ENCODE measurements at regions not wholly inside any gene's neighbourhood (a gene's known extent, or its start where the extent isn't known, plus 50 kb on each side); places are given as distances from the start of the nearest gene placed in this dataset.
"Not testable (repeated sequence)": the region's sequence is repeated elsewhere in the genome, so short reads cannot be mapped to it uniquely, and the experiment has no call there.

DNA sequence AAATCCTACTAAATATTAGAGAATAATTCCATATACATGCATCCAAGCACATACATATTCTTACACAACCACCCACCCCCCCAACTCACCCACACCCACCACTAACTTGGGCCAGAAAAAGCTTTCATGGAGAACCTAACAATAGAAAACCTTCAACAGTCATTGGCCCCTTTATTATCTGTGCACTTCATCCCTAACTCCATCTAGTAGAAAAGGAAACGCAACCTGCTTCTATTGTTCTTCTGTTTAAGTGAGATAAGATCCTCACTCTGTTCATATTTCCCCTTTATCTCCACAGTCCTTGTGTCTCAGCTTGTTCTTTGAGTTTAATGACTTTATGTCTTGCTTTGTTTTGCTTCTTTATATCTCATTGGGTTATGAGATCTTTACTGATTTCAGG, 1740.2 kb upstream of the CELF4 start:
- no peak for DNase-seq (ENCODE audit: low spot score)

DNA sequence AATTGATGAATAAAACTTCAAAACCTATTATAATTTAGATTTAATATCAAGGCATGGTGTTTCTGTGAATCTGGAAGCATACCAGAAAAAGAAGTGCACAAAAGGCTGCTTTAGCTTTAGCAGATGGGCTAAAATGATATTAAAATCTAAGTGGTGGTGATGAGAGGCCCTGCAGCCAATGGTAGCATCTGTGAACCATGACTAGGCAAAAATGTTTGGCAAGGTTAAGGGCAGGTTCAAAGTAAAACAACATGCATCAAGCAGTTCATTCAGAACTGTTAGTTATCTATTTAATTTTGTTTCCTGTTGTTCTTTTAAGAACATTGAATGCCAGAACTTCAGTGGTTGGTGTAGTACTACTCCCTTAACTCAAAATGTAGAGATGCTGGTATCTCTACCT, 1736.9 kb upstream of the CELF4 start:
- DNase-seq (ENCODE audit: low spot score) = no peak

DNA sequence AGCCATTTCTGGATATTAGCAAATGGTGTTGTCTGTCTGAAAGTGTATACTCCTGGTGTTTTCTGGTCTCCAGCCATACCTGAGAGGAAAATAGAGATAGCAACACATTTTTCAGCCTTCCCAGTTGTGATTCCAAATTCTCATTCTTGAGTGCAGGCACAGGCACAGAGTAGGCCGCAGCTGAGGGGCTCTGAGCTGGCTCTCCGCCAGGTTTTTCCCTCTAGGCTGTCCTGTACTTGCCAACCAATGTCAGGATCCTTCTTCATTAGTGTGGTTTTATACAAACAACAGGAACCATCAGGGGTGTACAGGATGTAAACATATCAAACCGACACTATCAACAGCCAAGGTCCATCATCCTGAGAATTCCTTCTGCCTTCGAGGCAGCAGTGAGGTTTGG, 1733.6 kb upstream of the CELF4 start:
- no peak for DNase-seq (ENCODE audit: low spot score)

DNA sequence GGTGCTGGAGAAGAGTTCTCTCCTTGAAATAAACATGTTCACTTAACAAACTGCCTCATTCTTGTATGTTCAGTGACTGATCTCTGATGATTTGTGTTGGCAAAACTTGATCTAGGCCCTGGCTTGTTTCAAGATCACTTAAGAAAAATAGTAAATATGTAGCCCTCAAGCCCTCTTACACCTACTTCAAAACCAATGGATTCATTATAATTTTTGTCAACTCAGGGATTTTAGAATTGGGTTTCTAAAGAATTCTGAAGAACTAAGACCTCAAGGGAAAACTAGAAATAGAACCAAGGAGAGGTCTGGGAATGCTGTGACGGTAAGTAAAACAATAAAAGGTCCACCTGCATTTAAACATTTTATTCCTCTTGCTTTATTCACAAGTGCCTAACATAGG, 1731.6 kb upstream of the CELF4 start:
- DNase-seq (ENCODE audit: low spot score) = no peak

DNA sequence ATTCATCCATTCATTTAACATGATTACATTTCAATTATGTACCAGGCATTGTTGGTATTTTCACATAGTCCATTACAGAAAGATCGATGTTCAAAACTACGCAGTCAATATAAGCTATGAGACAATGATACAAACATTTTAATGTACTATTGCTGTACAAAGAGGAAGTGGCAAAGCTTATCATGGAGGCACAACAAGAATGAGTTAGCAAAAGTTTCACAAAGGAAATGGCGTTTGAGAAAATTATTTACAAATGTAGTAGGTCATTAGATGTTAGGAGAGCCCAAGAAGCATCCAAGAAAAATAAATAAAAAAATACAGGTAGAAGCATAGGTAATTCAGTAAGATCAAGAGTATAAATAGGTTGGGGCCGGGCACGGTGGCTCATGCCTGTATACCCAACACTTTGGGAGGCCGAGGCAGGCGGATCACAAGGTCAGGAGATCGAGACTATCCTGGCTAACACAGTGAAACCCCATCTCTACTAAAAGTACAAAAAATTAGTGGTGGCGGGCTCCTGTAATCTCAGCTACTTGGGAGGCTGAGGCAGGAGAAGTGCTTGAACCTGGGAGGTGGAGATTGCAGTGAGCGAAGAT, 1730.8 kb upstream of the CELF4 start:
- DNase-seq (ENCODE audit: low spot score) = no peak

DNA sequence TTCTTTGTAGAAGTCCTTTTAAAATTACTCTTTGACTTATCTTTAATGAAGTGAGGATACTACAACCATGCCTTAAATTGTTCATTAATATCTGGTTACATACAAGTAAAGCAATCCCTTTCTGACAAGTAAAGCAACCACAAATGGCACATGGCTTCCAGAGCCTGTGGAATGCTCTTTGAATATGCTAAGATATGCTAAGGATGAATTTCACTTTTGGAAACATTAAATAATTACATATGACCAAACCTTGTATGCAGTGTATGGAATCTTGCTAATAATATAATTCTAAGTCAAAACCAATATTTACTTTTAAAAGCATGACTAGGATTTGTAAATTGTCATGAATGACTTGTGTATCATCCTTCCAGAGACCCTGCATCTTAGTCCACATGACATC, 1711.2 kb upstream of the CELF4 start:
- DNase-seq (ENCODE audit: low spot score) = no peak

DNA sequence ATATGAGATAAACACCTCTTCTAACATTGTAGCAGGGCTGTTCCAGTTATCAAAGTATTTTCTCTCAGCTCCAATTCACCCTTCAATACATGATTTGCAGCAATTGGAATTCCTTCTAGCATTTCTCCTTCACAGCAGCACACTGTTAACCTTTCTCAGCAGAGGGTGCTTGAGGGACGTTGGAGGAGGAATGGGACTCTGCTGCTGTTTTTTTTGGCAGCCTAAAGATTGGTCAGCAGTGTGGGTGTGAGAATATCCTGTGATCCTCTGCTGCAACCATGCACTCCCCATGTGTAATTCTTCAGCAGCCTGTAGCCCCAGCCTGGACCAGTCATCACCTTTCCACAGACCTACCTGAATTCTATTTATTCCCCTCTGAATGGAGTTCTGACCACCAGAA, 1708.9 kb upstream of the CELF4 start:
- no peak for DNase-seq (ENCODE audit: low spot score)

DNA sequence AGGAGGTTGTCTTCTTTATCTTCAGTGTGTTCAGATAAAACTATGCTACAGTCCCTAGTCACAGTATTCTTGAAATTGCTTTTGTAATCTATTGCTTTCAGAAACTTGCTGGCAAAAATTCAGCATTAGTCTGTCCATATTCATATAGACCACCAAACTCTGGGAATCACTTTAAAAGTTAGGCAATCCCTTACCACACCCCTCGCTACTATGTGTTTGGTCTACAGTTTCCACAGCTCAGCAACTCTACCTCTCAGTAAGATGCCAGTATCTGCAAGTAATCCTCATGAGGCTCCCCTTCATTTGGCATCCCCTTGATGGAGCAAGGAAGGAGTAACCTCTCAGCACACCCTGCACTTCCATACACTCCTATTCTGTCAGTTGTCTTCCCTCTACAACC, 1706.6 kb upstream of the CELF4 start:
- DNase-seq (ENCODE audit: low spot score) = no peak

DNA sequence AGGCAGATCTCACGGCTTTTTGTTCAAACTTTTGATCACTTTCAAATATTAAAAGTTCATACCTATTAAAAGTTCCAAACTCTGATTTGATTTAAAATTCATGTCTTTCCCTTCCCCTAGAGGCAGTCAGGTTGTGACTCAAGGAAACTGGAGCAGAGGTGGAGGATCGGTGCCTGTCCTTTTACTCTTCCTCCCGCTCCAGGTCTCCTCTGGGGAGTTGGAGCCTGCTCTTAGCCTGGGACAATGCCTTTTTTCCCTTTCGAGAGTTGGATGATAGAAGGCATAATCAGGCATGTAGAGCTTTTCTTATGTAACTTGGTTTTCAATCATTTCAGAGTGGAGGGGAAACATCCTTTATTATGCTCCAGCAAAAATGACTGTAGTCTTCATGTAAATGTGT, 1706.1 kb upstream of the CELF4 start:
- no peak for DNase-seq (ENCODE audit: low spot score)

DNA sequence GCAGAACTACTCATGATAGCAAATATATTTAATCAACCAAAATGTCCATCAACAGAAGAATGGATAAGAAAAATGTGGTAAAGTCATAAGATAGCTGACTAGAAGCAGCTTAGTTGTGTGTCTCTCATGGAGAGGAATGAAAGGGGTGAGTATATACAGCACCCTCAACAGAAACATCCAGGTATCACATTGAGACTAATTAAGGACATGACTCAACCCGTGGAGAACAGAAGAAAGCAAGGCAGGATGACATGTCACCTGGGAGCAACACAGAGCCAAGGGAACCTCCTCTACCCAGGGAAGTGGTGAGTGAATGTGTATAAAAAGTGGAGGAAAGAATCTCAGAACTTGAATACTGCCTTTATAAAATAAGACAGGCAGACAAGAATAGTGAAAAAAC, 1695.0 kb upstream of the CELF4 start:
- no peak for DNase-seq (ENCODE audit: low spot score)

DNA sequence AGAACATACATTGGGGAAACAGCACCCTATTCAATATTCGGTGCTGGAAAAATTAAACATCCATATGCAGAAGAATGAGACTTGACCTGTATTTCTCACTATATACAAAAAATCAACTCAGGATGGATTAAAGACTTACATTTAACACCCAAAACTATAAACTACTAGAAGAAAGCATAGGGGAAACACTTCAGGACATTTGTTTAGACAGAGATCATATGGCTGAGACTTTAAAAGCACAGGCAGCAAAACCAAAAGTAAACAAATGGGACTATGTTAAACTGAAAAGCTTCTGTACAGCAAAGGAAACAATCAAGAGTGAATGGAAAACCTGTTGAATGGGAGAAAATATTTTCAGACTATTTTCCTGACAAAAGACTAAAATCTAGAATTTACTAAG, 1694.1 kb upstream of the CELF4 start:
- DNase-seq (ENCODE audit: low spot score) = no peak

DNA sequence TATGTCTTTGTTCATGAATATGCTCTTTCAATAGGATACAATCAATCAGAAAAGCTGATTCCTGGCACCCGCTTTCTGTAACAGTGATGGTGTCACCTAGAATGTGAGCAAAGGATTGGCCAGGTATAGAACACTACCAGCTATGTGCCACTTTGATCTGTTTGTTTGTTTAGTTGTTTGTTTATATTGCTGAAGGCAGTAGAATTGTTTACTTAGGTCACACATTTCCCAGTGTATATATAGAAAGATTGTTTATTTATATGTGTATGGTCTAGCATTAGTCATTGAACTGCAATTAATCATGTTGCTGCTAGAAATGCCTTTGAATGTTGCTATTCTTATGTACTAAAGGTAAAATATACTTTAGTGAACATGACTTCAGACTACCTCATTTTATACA, 1678.6 kb upstream of the CELF4 start:
- DNase-seq (ENCODE audit: low spot score) = no peak

DNA sequence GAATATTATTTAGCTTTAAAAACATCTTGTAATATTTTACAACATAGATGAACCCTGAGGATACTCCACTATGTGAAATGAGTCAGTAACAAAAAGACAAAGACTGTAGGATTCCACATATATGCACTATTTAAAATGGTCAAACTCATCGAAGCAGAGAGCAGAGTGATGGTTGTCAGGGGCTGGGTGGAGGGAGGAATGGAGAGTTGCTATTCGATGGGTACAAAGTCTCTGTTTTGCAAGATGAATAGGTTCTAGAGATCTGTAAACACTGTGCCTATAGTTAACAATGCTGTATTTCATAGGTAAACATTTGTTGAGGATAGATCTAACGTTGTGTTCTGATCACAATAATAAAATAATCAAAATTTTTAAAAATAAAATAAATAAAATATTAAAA, 1675.9 kb upstream of the CELF4 start:
- DNase-seq (ENCODE audit: low spot score) = no peak

DNA sequence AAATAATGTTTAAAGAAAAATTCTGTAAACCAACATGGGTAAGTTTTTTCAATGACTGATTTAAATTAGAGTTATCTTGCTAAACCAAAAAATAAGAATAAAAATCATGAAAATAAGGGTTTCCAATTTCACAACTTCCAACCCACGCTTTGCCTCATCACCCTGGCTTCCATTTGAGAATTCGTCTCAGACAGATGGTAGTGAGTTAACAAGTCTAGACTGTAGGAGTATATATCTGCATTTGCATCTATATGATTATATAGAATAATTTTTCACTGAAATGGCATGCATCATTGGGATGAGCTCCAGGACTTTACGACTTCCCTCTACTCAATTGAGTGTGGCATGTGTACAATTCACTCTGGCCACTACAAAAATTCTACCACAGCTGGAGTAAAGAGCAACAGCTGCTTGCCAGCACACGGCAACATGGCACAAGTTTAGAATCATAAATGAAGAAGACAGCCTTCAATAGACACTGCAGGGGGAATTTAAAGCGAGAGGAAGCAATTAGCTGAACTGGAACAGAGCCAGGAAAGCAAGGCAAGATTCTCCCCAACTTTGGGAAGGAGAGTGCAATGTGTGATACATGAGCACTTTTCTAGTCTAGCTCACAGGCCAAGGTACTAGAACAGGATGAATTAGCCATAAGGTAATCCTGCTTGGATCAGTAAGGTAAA, 1673.5 kb upstream of the CELF4 start:
- no peak for DNase-seq (ENCODE audit: low spot score)

DNA sequence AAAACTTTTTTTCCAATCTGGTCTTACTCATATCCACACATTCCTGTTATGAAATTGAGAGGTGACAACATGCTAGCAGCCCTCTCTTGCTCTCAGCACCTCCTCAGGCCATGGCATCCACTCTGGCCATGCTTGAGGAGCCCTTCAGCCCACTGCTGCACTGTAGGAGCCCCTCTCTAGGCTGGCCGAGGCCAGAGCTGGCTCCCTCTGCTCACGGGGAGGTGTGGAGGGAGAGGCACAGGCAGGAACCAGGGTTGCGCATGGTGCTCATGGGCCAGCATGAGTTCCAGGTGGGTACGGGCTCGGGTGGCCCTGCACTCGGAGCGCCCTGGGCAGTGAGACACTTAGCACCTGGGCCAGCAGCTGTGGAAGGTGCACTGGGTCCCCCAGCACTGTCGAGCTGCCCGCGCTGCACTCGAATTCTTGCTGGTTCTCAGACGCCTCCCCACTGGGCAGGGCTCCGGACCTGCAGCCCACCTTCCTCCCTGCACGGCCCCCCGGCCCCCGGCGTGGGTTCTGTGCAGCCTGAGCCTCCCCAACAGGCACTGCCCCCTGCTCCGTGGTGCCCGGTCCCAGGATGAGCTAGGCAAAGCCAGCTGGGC, 1669.6 kb upstream of the CELF4 start:
- no peak for DNase-seq (ENCODE audit: low spot score)

DNA sequence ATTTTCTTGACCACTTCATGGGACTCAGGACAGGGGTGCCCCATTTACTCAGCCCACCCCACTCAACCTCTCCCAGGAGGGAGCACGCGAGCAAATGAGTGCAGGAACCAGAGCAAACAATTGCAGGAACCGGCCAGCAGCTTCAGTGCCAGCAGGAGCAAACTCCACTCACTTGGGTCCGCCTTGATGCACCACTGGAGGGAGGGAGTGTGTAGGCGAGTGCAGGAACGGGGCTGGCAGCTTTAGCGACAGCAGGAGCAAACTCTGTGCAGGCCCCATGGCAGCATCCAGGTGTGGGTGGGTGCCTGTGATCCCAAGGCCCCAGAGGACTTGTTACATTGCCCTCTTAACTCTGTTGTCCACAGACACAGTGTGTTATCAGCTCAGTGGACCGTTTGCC, 1667.3 kb upstream of the CELF4 start:
- no peak for DNase-seq (ENCODE audit: low spot score)

DNA sequence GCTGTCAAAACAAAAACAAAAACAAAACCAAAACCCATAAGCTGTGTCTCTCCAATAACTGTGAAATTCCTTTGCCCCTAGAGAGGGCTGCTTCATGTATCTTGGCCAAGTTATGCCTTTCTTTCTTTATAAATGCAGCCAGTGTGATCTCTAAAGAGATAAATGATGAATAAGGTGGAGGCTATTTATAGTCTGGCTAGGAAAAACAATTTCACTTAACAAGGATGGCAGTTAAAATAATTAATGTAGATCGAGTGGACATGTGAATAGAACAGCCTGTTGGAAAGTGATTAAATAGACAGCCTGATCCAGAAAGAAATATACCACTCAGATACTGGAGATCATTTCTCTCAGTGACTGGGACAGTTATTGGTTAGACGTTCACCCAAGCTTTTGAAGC, 1666.9 kb upstream of the CELF4 start:
- no peak for DNase-seq (ENCODE audit: low spot score)

DNA sequence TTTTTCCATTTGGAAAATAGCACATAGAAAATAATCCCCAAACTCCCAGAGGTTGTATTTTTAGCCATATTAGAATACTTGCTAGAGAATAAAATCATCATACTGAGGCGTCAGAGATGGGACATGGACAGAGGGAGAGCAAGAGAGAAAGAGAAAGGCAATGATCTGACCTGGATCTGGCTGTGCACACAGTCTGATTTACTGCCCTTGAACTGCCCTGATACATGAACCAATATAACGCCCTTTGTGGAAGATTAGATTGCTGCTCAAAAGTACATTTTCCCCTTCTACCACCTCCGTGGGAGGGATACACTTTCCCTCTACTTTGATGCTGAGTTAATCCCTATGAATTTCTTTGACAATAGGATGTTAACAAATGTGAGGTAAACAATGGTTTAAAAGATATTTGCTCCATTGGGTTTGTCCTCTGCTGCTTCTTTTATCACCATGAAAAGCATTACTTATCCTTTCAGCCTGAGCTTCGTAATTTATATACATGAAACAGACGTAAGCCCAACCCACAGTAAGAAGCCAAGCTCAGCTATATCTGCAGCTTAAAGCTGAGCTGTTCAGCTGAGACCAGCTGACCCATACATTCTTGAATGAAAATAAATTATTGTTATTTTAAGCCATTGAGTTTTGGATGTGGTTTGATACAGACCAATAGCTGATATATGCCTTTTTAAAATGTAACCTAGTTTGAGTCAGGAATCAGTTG, 1664.6 kb upstream of the CELF4 start:
- no peak for DNase-seq (ENCODE audit: low spot score)

DNA sequence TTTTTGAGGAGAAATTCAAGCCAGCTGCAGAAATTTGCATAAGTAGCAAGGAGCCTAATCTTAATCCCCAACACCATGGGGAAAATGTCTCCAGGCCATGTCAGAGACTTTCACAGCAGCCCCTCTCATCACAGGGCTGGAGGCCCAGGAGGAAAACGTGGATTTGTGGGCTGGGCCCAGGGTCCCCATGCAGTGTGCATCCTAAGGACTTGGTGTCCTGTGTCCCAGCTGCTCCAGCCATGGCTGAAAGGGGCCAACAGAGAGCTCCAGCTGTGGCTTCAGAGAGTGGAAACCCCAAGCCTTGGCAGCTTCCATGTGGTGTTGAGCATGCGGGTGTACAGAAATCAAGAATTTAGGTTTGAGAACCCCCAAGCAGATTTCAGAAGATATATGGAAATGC, 1662.2 kb upstream of the CELF4 start:
- not testable (repeated sequence) for DNase-seq (ENCODE audit: low spot score)

DNA sequence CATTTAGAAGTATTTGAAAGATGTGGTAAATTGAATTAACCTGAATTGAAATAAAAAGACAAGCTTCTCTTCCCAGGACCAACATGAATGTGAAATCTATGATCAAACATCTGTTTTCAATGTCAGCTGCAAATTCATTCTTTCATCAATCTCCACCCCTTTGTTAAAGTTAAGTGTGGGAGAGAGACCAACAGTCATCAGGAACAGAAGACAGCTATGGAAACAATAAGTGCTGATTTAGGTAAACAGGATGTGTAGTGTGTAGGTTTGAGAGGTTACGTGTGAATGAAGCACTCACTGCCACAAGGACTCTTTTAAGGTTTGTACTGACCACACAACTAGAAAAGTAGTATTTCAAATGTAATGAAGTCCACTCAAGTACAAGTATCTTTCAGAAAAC, 1659.8 kb upstream of the CELF4 start:
- no peak for DNase-seq (ENCODE audit: low spot score)

DNA sequence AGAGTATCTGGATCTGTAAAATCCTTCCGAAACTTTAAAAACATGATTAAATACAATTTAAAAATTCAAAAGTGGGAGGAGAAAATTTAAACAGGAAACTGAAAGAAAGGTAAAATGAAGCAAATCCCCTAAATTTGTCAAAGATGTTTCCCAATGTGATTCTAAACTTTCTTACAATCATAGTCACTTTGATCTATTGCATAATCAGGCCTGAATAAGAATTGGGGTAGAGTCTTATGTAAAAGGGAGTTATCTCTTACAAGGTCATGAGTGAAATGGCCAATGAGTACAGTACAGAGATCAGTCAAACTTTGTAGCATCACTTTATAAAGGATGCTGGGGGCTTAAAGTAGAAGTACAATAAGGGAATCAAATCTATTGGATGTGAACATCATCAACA, 1657.7 kb upstream of the CELF4 start:
- DNase-seq (ENCODE audit: low spot score) = no peak

DNA sequence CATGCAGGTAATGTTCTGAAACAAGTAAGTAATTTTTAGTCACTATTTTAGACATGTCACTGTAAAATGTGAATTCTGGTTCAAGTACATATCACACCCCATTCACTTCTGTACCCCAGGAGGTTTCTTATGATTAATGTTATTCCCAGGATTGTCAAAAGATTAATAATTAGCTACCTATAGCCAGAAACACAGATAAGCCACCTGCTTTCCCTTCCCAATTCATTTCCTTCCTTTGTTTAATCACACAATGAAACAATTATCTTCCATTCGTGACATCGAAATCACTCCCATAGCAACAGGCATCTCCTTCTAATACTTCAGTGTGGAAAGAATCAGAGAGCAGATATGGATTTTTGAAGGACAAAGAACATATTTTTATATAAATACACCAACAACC, 1650.3 kb upstream of the CELF4 start:
- no peak for DNase-seq (ENCODE audit: low spot score)

DNA sequence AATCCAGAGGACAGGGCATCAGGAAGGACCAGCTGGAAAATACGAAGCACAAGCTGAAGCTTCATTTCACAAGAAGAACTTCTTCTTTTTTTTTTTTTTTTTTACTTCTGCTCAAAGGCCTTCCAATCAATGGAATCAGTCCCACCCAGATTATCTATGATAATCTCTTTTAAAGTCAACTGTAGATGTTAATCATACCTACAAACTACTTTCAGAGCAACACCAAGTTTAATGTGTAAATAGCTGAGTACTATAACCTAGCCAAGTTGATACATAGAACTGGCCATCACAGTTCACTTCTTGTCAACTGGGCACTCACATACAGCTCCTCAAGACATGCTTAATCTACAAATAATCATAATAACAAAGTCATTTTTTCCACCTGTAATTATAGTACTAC, 1645.9 kb upstream of the CELF4 start:
- no peak for DNase-seq (ENCODE audit: low spot score)

All from CD4-positive, alpha-beta T cell treated with Interleukin-6 at 100 ng/mL for 8 hours (primary cell).